Panc1 (cell line): ENCODE measurements at regions not wholly inside any gene's neighbourhood (a gene's known extent, or its start where the extent isn't known, plus 50 kb on each side); places are given as distances from the start of the nearest gene placed in this dataset.

Experiments
- POLR2AphosphoS5 ChIP-seq: IDR thresholded peaks from 2 replicates; pipeline ENCODE4 v1.6.1; 2012; ENCODE audit warnings: mild to moderate bottlenecking, low read depth, low read length, moderate library complexity
- REST ChIP-seq, 2 experiments: IDR thresholded peaks; 2 replicates each; pipeline ENCODE4 v1.6.1; 2011 to 2012; ENCODE audit warnings: low read depth in 2 of 2, control low read depth in 1 of 2, low read length in 1 of 2, mild to moderate bottlenecking in 1 of 2, moderate library complexity in 1 of 2; ENCODE audit not compliant: insufficient read depth in 1 of 2
- TF ChIP-seq, protein P1 (sequence below): fragments of 450-650 bp; IDR thresholded peaks from 2 replicates; pipeline ENCODE4 v1.5.1; 2017; ENCODE audit warnings: mild to moderate bottlenecking

GRCh38 chr6:169041078-169041477, 212.6 kb downstream of the THBS2 start:
- TF ChIP-seq, protein P1, sequence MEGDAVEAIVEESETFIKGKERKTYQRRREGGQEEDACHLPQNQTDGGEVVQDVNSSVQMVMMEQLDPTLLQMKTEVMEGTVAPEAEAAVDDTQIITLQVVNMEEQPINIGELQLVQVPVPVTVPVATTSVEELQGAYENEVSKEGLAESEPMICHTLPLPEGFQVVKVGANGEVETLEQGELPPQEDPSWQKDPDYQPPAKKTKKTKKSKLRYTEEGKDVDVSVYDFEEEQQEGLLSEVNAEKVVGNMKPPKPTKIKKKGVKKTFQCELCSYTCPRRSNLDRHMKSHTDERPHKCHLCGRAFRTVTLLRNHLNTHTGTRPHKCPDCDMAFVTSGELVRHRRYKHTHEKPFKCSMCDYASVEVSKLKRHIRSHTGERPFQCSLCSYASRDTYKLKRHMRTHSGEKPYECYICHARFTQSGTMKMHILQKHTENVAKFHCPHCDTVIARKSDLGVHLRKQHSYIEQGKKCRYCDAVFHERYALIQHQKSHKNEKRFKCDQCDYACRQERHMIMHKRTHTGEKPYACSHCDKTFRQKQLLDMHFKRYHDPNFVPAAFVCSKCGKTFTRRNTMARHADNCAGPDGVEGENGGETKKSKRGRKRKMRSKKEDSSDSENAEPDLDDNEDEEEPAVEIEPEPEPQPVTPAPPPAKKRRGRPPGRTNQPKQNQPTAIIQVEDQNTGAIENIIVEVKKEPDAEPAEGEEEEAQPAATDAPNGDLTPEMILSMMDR = no peak
- TF ChIP-seq POLR2AphosphoS5 = no peak
- no peak for TF ChIP-seq REST (IDR thresholded peaks at IDR 0.05; ENCODE audit: insufficient read depth in 1 of 2, low read depth in 2 of 2, low read length in 1 of 2)
